ENCODE measurements at regions not wholly inside any gene's neighbourhood (a gene's known extent, or its start where the extent isn't known, plus 50 kb on each side); places are given as distances from the start of the nearest gene placed in this dataset.

DNA sequence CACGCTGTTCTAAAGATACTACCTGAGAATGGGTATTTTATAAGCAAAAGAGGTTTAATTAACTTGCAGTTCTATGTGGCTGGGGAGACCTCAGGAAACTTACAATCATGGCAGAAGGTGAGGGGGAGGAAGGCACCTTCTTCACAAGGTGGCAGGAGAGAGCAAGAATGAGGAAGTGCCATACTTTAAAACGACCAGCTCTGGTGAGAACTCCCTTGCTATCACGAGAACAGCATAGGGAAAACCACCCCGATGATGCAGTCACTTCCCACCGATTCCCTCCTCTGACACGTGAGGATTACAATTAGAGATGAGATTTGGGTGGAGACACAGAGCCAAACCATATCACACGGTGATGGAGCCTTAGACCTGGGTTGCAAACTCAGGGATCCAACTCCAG is 317.5 kb upstream of the EEF2KMT start:
- Histone ChIP-seq H3K27me3 (ENCODE audit: control insufficient read depth, insufficient read depth, low read length) (no peaks in the 10 kb centered on the region), H3K4me3 (ENCODE audit: low read length in 3 of 3) (no peak overlapping the region), H3K4me1 (ENCODE audit: control insufficient read depth in 2 of 3, insufficient read depth in 2 of 3, low read depth in 1 of 3, low read length in 3 of 3) (no peaks in the 10 kb centered on the region), H3K9ac (ENCODE audit: low read length in 3 of 3) (no peak overlapping the region), H3K36me3 (ENCODE audit: control insufficient read depth in 2 of 3, insufficient read depth in 3 of 3, low read length in 3 of 3) (no peaks in the 10 kb centered on the region), H3K9me3 (ENCODE audit: control insufficient read depth in 2 of 3, insufficient read depth in 1 of 3, low read length in 3 of 3) (no peaks in the 10 kb centered on the region), H3K27ac (ENCODE audit: low read depth in 2 of 2, low read length in 2 of 2) (no peak overlapping the region)
- FAIRE-seq, result no peak
- DNase-seq, result peak in 1 of 5 donors; percentile 7
- no peak for TF ChIP-seq CTCF (IDR thresholded peaks at IDR 0.05; ENCODE audit: borderline replicate concordance, extremely low read depth, insufficient read depth)
- intact Hi-C loops (cut with DNase I), result no loop called here

- Histone ChIP-seq H3K9me3 (ENCODE audit: control insufficient read depth in 2 of 3, insufficient read depth in 1 of 3, low read length in 3 of 3) (no peaks in the 10 kb centered on the region), H3K27me3 (ENCODE audit: control insufficient read depth, insufficient read depth, low read length) (no peaks in the 10 kb centered on the region), H3K9ac (ENCODE audit: low read length in 3 of 3) (no peak overlapping the region), H3K4me3 (ENCODE audit: low read length in 3 of 3) (no peak overlapping the region), H3K27ac (ENCODE audit: low read depth in 2 of 2, low read length in 2 of 2) (no peak overlapping the region), H3K36me3 (ENCODE audit: control insufficient read depth in 2 of 3, insufficient read depth in 3 of 3, low read length in 3 of 3) (no peaks in the 10 kb centered on the region), H3K4me1 (ENCODE audit: control insufficient read depth in 2 of 3, insufficient read depth in 2 of 3, low read depth in 1 of 3, low read length in 3 of 3) (no peaks in the 10 kb centered on the region)
- FAIRE-seq (no peak), DNase-seq (peak; percentile 13 to 76 (median 31))
- intact Hi-C loops (cut with DNase I), result no loop called here
- peak; percentile 7 for TF ChIP-seq CTCF (IDR thresholded peaks at IDR 0.05; ENCODE audit: borderline replicate concordance, extremely low read depth, insufficient read depth)
Measured at GRCh38 chr16:5412731-5413130, 315.1 kb upstream of the EEF2KMT start.

DNA sequence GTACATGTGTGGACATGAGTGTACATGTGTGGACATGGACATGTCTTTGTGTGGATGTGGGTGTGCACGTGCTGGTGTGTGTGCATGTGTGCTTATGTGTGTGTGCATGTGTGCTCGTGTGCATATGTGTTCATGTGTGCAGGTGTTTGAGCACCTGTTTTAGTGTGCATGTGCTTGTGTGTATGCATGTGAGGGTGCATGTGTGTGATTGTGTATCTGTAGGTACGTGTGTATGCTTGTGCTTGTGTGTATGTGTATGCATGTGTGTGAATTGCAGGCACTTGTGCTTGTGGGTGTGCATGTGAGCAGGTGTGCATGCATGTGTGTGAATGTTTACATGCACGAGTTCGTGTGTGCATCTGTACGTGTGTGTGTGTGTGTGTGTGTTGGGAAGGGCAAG is 300.6 kb upstream of the EEF2KMT start:
- DNase-seq (no peak), FAIRE-seq (no peak)
- Histone ChIP-seq H3K9ac (ENCODE audit: low read length in 3 of 3) (no peak overlapping the region), H3K27ac (ENCODE audit: low read depth in 2 of 2, low read length in 2 of 2) (no peak overlapping the region), H3K27me3 (ENCODE audit: control insufficient read depth, insufficient read depth, low read length) (no peaks in the 10 kb centered on the region), H3K36me3 (ENCODE audit: control insufficient read depth in 2 of 3, insufficient read depth in 3 of 3, low read length in 3 of 3) (no peaks in the 10 kb centered on the region), H3K4me3 (ENCODE audit: low read length in 3 of 3) (no peak overlapping the region), H3K9me3 (ENCODE audit: control insufficient read depth in 2 of 3, insufficient read depth in 1 of 3, low read length in 3 of 3) (no peaks in the 10 kb centered on the region), H3K4me1 (ENCODE audit: control insufficient read depth in 2 of 3, insufficient read depth in 2 of 3, low read depth in 1 of 3, low read length in 3 of 3) (no peaks in the 10 kb centered on the region)
- no peak for TF ChIP-seq CTCF (IDR thresholded peaks at IDR 0.05; ENCODE audit: borderline replicate concordance, extremely low read depth, insufficient read depth)
- intact Hi-C loops (cut with DNase I), result no loop called here

GRCh38 chr16:5396880-5397279 is 299.3 kb upstream of the EEF2KMT start:
- DNase-seq (no peak), FAIRE-seq (no peak)
- TF ChIP-seq CTCF (IDR thresholded peaks at IDR 0.05; ENCODE audit: borderline replicate concordance, extremely low read depth, insufficient read depth), result no peak
- no peaks in the 10 kb centered on the region for H3K36me3 ChIP-seq (ENCODE audit: control insufficient read depth in 2 of 3, insufficient read depth in 3 of 3, low read length in 3 of 3)
- no peak overlapping the region for H3K27ac ChIP-seq (ENCODE audit: low read depth in 2 of 2, low read length in 2 of 2)
- H3K9me3 ChIP-seq (ENCODE audit: control insufficient read depth in 2 of 3, insufficient read depth in 1 of 3, low read length in 3 of 3), result no peaks in the 10 kb centered on the region
- H3K27me3 ChIP-seq (ENCODE audit: control insufficient read depth, insufficient read depth, low read length), result no peaks in the 10 kb centered on the region
- no peaks in the 10 kb centered on the region for H3K4me1 ChIP-seq (ENCODE audit: control insufficient read depth in 2 of 3, insufficient read depth in 2 of 3, low read depth in 1 of 3, low read length in 3 of 3)
- intact Hi-C loops (cut with DNase I), result no loop called here
- H3K9ac ChIP-seq (ENCODE audit: low read length in 3 of 3), result no peak overlapping the region
- no peak overlapping the region for H3K4me3 ChIP-seq (ENCODE audit: low read length in 3 of 3)
